ENCODE measurements at regions not wholly inside any gene's neighbourhood (a gene's known extent, or its start where the extent isn't known, plus 50 kb on each side); places are given as distances from the start of the nearest gene placed in this dataset.

GRCh38 chr12:77571768-77572167, 258.9 kb upstream of the NAV3 start:
- DNase-seq (ENCODE audit: low spot score): no peak

GRCh38 chr12:77571127-77571526, 259.6 kb upstream of the NAV3 start:
- no peak for DNase-seq (ENCODE audit: low spot score)

- DNase-seq (ENCODE audit: low spot score): no peak
Observed at GRCh38 chr12:77569876-77570275, 260.8 kb upstream of the NAV3 start.

GRCh38 chr12:77560714-77561113, 270.0 kb upstream of the NAV3 start:
- no peak for DNase-seq (ENCODE audit: low spot score)

- DNase-seq (ENCODE audit: low spot score): no peak
Observed at GRCh38 chr12:77559400-77560074, 271.2 kb upstream of the NAV3 start.

GRCh38 chr12:77555074-77555473, 275.6 kb upstream of the NAV3 start:
- DNase-seq (ENCODE audit: low spot score): no peak

- DNase-seq (ENCODE audit: low spot score): no peak
Observed at GRCh38 chr12:77553976-77554619, 276.6 kb upstream of the NAV3 start.

- DNase-seq (ENCODE audit: low spot score): no peak
Observed at GRCh38 chr12:77549383-77550128, 281.1 kb upstream of the NAV3 start.

- DNase-seq (ENCODE audit: low spot score): no peak
Observed at GRCh38 chr12:77548797-77549196, 281.9 kb upstream of the NAV3 start.

GRCh38 chr12:77540097-77540496, 290.6 kb upstream of the NAV3 start:
- no peak for DNase-seq (ENCODE audit: low spot score)

GRCh38 chr12:77537663-77538062, 293.0 kb upstream of the NAV3 start:
- no peak for DNase-seq (ENCODE audit: low spot score)

- no peak for DNase-seq (ENCODE audit: low spot score)
Observed at GRCh38 chr12:77535734-77536133, 295.0 kb upstream of the NAV3 start.

GRCh38 chr12:77531912-77532311, 298.8 kb upstream of the NAV3 start:
- DNase-seq (ENCODE audit: low spot score): no peak

GRCh38 chr12:77522247-77522646, 308.4 kb upstream of the NAV3 start:
- no peak for DNase-seq (ENCODE audit: low spot score)

GRCh38 chr12:77521508-77522115, 309.1 kb upstream of the NAV3 start:
- DNase-seq (ENCODE audit: low spot score): no peak

- no peak for DNase-seq (ENCODE audit: low spot score)
Observed at GRCh38 chr12:77514511-77514910, 316.2 kb upstream of the NAV3 start.

GRCh38 chr12:77510985-77511384, 319.7 kb upstream of the NAV3 start:
- no peak for DNase-seq (ENCODE audit: low spot score)

GRCh38 chr12:77504466-77504865, 326.2 kb upstream of the NAV3 start:
- DNase-seq (ENCODE audit: low spot score): no peak

- DNase-seq (ENCODE audit: low spot score): no peak
Observed at GRCh38 chr12:77500089-77500488, 330.6 kb upstream of the NAV3 start.

GRCh38 chr12:77497647-77498046, 333.0 kb upstream of the NAV3 start:
- no peak for DNase-seq (ENCODE audit: low spot score)

GRCh38 chr12:77496714-77497113, 334.0 kb upstream of the NAV3 start:
- DNase-seq (ENCODE audit: low spot score): no peak

- no peak for DNase-seq (ENCODE audit: low spot score)
Observed at GRCh38 chr12:77494296-77494695, 336.4 kb upstream of the NAV3 start.

Data from HuH-7.5 (cell line).